Activated CD8-positive, alpha-beta memory T cell treated with anti-CD3 and anti-CD28 coated beads for 36 hours (primary cell): ENCODE measurements at regions not wholly inside any gene's neighbourhood (a gene's known extent, or its start where the extent isn't known, plus 50 kb on each side); places are given as distances from the start of the nearest gene placed in this dataset.

Experiments
- CTCF ChIA-PET: fragments of 350-600 bp; sonication (Branson Sonifier 250); formaldehyde crosslinking; loops from one replicate; lab custom pipeline; 2021; ENCODE audit warnings: antibody characterized with exemption; lab: Charles Lee
- POLR2A ChIA-PET: fragments of 350-600 bp; sonication (Branson Sonifier 250); formaldehyde crosslinking; loops from one replicate; lab custom pipeline; 2021; ENCODE audit warnings: antibody characterized with exemption; lab: Charles Lee

GRCh38 chr6:145384503-145384902 lies 350.8 kb downstream of the EPM2A start:
- POLR2A ChIA-PET = no interaction called here
- CTCF ChIA-PET = no interaction called here

- ChIA-PET POLR2A (no interaction called here), CTCF (no interaction called here)
These were observed 338.8 kb downstream of the EPM2A start for GRCh38 chr6:145396499-145396898.

- ChIA-PET CTCF (no interaction called here), POLR2A (no interaction called here)
These were observed 334.8 kb downstream of the EPM2A start for GRCh38 chr6:145400508-145400907.

DNA sequence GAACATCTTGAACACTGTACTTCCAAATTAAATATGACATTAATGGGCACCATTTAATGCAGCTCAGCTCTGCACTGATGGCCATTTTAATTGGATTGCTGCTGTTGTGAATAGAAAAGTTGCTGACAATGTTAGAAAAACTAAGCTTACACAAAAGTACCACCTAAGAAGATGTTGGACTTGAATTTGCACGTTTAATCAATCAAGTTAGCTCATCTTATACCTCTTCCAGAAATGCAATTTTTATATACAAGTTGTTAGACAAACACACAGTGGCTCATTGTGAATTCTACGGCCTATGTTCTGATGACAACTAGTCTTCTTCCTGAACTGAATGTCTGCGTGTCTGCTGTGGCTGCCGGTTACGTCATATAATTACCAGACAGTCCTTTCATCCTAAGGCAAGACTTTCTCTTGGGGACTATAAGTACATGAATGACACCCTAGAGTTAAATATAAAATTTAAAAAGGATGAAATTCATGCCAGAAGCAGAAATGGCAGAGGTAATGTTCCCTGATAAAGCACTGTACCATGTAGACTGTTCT lies 330.2 kb downstream of the EPM2A start:
- ChIA-PET CTCF (no interaction called here), POLR2A (no interaction called here)

DNA sequence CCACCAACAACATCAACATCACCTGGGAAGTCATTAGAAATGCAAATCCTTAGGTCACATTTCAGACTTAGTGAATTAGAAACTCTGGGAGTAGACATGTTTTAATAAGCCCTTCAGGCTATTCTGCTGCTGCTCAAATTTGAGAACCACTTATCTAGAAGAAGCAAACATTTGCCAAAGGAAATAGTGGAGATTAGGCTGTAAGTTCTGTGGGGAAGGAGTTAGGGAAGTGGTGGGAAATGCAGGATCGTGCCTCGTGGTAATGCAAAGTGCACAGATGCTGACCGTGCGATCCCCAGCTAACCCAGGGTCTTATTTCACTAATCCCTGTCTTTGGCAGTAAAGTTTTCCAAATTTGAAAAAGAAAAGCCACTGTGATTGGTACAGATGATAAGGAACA lies 328.5 kb downstream of the EPM2A start:
- ChIA-PET POLR2A (no interaction called here), CTCF (no interaction called here)

GRCh38 chr6:145415616-145416015 lies 319.7 kb downstream of the EPM2A start:
- POLR2A ChIA-PET = no interaction called here
- CTCF ChIA-PET = no interaction called here

DNA sequence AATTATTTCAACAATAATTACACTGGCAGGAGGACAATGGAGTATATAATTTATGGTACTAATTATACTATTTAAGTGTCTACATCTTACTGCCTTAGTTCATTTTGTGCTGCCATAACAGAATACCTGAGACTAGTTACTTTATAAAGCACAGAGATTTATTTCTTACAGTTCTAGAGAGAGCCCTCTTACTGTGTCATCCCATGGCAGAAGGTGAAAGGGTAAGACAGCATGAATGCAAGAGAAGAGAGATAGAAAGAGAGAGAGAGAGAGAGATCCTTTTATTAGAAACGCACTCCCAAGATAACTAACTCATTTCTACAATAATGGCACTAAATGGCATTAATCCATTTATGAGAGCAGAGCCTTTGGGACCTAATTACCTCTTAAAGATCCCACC lies 314.7 kb downstream of the EPM2A start:
- CTCF ChIA-PET = no interaction called here

GRCh38 chr6:145423936-145424335 lies 311.4 kb downstream of the EPM2A start:
- ChIA-PET CTCF (no interaction called here), POLR2A (no interaction called here)

More for the DNA sequence above, 314.7 kb downstream of the EPM2A start:
- POLR2A ChIA-PET = no interaction called here

GRCh38 chr6:145427232-145427631 lies 308.1 kb downstream of the EPM2A start:
- ChIA-PET CTCF (no interaction called here), POLR2A (no interaction called here)

DNA sequence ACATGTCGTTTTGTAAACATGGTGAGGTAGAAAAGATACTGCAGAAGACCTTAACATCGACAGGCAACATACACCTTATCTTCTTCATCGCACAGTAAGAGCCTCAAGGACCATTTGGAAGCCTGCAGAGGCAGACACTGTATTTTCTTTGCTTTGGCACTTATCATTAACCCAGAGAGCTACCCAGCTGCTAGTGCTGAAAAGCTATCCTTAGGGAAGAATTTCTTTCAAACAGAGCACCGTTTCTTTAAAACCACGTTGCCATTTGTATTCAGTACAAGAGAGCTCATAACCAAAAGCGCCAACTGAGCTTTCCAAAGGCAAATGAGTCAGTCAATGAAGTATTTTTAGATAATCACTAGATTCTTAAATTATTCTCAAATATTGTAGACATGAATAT lies 306.6 kb downstream of the EPM2A start:
- ChIA-PET POLR2A (no interaction called here), CTCF (no interaction called here)

DNA sequence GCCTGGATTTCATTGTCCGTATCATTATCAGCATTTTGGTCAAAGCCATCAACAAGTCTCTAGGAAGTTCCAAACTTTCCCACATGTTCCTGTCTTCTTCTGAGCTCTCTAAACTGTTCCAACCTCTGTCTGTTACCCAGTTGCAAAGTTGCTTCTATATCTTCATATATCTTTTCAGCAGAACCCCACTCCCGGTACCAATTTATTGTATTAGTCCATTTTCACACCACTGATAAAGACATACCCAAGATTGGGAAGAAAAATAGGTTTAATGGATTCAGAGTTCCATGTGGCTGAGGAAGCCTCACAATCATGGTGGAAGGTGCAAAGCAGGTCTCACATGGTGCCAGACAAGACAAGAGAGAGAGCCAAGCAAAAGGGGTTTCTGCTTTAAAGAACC lies 293.2 kb downstream of the EPM2A start:
- POLR2A ChIA-PET = no interaction called here
- CTCF ChIA-PET = no interaction called here

DNA sequence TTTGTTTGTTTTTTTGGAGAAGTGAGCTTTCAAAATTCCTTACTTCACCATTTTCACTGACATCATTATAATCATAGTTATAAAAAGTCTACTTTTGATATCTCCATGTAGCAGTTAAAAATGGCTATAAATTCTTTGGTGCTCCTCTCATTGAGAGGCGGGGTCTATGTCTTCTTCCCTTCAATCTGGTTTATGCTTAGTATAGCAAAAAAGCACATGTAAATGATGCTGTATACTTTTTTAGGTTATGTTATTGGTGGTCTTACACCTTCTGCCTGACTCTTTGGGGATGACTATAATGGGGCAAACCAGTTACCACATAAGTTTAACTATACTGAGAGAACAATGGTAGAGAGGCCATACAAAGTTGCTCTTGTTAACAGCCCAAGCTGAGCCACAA lies 289.6 kb downstream of the EPM2A start:
- CTCF ChIA-PET = no interaction called here
- POLR2A ChIA-PET = no interaction called here

DNA sequence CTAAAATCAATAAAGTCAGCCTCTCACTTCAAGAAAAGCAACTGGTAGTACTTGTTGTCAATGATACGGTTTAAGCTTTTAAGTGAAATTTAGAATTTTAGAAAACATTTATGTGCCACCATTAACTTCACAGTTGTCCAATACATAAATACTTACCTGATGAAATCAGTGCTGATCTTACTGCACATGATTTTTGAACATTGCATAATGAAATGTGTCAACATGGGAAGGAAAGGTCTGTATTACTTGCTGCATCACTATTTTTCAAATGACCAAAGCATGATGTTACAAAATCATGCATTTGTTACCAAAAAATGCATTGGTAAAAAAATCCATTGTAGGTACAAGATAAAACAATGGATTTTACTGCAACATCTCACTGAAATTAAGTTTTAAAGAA lies 284.3 kb downstream of the EPM2A start:
- ChIA-PET POLR2A (no interaction called here), CTCF (no interaction called here)

DNA sequence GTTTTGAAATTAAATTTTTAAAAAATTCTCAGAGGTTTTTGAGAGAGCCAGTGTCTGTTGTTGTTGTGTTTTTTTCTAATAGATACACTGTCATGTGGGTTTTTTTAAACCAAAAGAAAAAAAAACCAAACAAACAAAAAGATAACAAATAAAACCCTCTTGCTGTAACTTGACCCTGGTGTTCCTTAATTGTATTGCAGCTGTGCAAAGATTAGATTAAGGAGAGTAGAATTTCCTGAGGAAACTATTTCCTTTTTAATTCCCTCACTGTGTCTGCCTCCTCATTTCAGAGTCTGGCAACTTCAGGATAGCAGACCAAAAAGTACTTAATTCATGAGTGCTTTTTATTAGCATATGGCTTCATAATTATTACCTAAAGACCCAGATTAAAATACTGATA lies 281.9 kb downstream of the EPM2A start:
- CTCF ChIA-PET = no interaction called here
- POLR2A ChIA-PET = no interaction called here

- POLR2A ChIA-PET = no interaction called here
- CTCF ChIA-PET = no interaction called here
These were observed 281.3 kb downstream of the EPM2A start for GRCh38 chr6:145454006-145454405.

DNA sequence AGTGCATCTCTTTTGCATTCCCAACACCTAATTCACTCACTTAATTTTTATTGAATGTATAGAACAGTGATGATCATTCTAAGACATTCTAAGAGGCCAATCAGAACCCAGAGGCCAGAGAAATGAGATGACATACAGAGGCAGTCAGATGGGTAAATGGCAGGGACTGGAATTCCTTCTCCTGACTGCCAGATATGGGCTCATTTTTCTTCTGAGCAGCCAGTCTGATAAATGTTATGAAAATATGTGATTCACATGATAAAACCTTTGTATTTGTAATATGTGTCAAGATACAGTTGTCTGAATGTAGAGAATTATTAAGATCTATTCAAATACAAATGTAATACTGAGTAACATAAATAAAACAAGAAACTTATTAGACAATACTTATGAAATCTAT lies 277.8 kb downstream of the EPM2A start:
- ChIA-PET CTCF (no interaction called here), POLR2A (no interaction called here)

- POLR2A ChIA-PET = no interaction called here
- CTCF ChIA-PET = no interaction called here
These were observed 266.8 kb downstream of the EPM2A start for GRCh38 chr6:145468534-145468933.

DNA sequence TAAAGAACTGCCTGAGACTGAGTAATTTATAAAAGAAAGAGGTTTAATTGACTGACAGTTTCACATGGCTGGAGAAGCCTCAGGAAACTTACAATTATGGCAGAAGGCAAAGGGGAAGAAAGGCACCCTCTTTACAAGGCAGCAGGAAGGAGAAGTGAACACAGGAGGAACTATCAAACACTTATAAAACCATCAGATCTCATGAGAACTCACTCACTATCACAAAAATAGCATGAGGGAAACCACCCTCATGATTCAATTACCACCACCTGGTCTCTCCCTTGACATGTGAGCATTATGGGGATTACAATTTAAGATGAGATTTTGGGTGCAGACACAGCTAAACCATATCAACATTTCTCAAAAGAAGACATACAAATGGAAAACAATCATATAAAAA lies 266.3 kb downstream of the EPM2A start:
- ChIA-PET POLR2A (no interaction called here), CTCF (no interaction called here)

DNA sequence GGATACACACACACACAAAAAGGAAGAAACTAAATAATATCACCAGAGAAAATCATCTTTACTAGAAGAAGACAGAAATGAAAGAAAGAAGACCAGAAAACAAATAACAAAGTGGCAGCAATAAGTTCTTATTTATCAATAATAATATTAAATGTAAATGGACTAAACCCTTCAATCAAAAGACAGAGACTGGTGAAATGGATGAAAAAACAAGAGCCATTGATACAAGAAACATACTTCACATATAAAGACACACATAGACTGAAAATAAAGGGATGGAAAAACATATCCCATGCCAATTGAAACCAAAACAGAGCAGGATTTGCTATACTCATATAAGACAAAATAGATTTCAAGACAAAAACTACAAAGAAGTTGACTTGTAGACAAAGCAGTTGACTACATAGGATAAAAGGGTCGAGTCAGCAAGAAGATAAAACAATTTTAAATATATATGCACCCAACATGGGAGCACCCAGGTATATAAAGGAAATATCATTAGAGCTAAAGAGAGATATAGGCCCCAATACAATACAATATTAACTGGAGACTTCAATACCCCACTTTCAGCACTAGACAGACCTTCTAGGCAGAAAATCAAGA lies 259.4 kb downstream of the EPM2A start:
- POLR2A ChIA-PET = no interaction called here
- CTCF ChIA-PET = no interaction called here

DNA sequence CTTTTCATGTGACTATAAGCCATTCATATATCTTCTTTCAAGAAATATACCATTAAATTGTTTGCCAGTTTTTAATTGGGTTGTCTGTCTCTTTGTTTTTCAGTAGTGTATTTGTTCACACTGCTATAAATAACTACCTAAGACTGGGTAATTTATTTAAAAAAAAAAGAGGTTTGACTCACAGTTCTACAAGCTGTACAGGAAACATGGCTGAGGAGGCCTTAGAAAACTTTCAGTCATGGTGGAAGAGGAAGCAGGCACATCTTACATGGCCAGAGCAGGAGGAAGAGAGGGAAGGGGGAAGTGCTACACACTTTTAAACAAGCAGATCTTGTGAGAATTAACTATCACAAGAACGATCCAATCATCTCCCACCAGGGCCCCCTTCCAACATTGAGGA lies 255.3 kb downstream of the EPM2A start:
- ChIA-PET CTCF (no interaction called here), POLR2A (no interaction called here)

DNA sequence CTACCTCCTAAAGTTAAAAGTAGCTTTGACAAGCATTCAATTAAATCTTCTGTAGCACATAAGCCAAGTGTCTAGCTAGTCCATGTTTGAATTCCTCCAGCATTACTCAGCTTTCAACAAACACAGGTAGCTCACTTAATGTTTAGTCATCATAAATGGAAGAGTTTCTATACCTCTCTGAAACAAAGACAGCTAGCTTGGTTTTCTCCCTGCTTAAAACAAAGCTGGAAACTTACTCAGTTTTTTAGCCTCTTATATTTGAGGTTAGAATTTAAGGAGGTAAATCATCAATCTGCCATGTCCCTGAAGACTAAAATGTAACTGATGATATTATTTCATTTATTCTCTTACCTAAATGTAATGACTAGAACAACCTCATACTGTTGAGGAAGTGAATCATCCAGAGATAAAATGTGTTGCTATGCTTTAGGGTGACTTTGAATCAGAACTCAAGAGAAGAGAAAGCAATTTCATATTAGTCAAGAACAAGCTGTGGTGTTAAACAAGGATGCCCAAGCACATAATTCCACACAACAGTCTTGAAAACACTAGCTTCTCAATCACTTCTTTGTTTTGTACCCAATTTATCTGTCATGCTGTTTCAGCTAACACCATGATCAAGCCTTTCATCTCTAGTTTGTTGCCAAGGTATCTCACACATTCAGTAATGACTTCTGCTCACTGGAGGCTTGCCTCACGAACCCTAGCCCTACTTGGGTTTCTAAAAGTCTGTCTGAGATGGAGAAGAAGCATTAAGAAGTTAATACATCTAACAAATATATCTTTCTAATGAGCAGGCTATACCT lies 251.9 kb downstream of the EPM2A start:
- POLR2A ChIA-PET = no interaction called here
- CTCF ChIA-PET = no interaction called here
